ENCODE measurements at regions not wholly inside any gene's neighbourhood (a gene's known extent, or its start where the extent isn't known, plus 50 kb on each side); places are given as distances from the start of the nearest gene placed in this dataset.
"Not testable (repeated sequence)": the region's sequence is repeated elsewhere in the genome, so short reads cannot be mapped to it uniquely, and the experiment has no call there.

- TF ChIP-seq POLR2A (IDR thresholded peaks at IDR 0.05): not testable (repeated sequence)
- TF ChIP-seq, protein P1, sequence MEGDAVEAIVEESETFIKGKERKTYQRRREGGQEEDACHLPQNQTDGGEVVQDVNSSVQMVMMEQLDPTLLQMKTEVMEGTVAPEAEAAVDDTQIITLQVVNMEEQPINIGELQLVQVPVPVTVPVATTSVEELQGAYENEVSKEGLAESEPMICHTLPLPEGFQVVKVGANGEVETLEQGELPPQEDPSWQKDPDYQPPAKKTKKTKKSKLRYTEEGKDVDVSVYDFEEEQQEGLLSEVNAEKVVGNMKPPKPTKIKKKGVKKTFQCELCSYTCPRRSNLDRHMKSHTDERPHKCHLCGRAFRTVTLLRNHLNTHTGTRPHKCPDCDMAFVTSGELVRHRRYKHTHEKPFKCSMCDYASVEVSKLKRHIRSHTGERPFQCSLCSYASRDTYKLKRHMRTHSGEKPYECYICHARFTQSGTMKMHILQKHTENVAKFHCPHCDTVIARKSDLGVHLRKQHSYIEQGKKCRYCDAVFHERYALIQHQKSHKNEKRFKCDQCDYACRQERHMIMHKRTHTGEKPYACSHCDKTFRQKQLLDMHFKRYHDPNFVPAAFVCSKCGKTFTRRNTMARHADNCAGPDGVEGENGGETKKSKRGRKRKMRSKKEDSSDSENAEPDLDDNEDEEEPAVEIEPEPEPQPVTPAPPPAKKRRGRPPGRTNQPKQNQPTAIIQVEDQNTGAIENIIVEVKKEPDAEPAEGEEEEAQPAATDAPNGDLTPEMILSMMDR (IDR thresholded peaks at IDR 0.05): not testable (repeated sequence)
These were observed 194.1 kb downstream of the BANP start for GRCh38 chr16:88145376-88145775.
